NOMO-1 treated with DMSO at 0.1 percent for 48 hours (cell line): ENCODE measurements at regions not wholly inside any gene's neighbourhood (a gene's known extent, or its start where the extent isn't known, plus 50 kb on each side); places are given as distances from the start of the nearest gene placed in this dataset.
"Not testable (repeated sequence)": the region's sequence is repeated elsewhere in the genome, so short reads cannot be mapped to it uniquely, and the experiment has no call there.

ENCODE experiments used
- DNase-seq: peaks from one replicate; lab custom pipeline; 2025; ENCODE audit not compliant: unreplicated experiment; lab: John Stamatoyannopoulos, UW

DNA sequence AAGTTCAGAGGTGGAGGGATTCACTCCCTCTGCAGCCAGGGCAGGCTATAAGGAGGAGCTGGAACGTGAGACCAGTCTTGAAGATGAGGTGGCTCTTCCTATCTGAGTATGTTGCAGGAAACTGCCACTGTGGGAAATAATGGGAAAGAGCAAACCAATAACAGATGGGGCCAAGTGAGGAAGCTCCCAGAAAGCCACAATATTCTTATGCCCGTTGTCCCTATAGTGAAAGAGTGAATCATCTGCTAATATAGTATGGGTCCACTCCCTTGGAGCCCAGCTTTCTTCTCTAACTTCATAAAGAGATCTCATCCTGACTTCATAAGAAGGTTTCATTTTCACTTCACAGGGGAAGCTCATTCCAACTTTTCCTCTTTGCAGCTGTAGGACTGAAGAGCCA is 206.4 kb downstream of the BLID start:
- DNase-seq: no peak

GRCh38 chr11:121907379-121907778 is 208.6 kb downstream of the BLID start:
- no peak for DNase-seq

DNA sequence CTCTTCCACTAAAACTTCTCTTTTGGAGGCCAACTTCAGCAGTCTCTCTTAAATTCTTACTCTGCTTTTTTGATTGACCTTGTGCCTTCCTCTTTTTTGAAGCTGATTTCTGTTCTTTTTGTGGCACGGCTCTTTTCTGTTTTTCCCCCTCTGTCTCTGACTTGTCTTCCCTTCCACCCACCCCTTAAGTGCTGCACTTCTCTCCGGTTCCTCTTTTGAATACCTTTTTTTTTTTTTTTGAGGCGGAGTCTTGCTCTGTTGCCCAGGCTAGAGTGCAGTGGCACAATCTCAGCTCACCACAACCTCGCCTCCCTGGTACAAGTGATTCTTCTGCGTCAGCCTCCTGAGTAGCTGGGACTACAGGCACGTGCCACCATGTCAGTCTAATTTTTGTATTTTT is 211.9 kb downstream of the BLID start:
- DNase-seq: peak; percentile 88

- no peak for DNase-seq
Measured at GRCh38 chr11:121901886-121902285, 214.1 kb downstream of the BLID start.

GRCh38 chr11:121901417-121901816 is 214.6 kb downstream of the BLID start:
- not testable (repeated sequence) for DNase-seq

GRCh38 chr11:121899520-121899919 is 216.5 kb downstream of the BLID start:
- DNase-seq: no peak

DNA sequence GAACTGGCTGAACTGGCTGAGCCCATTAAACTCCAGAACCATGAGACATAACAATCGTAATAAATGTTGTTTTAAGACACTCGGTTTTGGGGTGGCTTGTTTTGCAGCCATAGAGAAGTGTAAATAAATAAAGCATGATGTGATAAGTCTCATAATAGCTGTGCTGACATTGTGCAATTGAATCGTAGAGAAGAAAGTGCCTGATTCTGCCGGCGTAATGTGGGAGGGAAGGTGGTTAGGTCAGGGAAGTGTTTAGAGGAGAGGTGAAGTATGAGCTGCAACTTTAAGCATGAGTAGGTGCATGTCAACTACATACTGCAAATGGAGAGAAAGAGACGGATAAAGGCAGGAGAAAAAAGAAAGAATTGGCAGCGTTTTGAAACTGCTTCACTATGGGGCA is 217.1 kb downstream of the BLID start:
- peak; percentile 69 for DNase-seq

GRCh38 chr11:121895919-121896318 is 220.1 kb downstream of the BLID start:
- no peak for DNase-seq

DNA sequence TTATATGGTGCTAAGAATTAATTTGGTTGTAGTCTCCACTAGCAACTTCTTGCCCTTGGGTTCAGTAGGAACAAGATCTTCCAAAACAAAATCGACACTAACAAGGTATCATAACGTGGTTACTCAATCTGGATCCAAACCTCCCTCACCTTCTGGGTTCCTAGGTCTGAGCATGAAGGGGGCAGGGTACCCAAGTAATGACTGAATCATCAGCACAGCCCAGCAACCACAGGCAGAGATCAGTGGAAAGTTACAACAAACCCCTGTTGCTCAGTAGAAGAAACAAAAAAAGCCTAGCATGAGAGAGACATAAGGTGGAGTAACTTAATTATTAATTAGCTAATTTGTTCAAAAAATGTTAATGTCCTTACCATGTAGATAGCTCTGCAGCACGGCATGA is 221.4 kb downstream of the BLID start:
- no peak for DNase-seq

DNA sequence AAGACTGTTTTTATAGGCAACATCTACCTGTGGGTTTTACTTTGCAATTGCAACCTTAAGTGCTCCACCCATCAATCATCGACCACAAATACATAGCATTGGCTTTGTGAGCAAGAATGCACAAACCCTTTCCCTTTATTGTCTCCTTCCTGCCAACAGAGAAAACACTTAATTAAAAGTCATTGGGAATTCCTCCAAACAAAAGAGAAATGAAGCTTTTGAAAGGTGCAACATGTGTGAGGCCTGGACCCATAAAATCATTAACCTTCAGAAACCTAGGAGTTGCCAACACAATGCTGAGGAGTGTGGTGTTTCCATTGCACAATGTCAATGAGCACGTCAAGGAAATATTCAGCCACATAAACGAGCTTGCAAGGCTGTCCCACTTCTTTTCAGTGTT is 223.2 kb downstream of the BLID start:
- no peak for DNase-seq

GRCh38 chr11:121892131-121892681 is 223.8 kb downstream of the BLID start:
- no peak for DNase-seq

GRCh38 chr11:121890946-121891515 is 225.0 kb downstream of the BLID start:
- peak; percentile 78 for DNase-seq

DNA sequence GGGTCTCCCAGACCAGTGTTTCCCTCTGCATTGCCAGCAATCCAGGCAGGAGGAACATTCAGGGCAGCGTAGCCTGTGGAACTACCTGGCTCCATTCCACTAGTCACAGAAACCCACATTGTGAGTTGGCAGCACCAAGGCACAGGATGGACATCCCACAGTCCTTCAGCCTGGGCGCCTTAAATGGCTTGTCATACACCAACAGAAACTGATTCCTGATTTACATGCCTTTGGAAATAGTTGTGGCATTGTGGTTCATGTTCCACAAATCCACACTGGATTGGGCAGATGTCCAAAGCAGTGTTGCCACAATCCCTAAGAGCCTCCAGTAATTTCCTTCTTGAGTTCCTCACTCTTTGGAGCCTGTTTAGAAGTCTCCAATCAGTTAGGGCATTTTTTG is 225.6 kb downstream of the BLID start:
- DNase-seq: no peak

DNA sequence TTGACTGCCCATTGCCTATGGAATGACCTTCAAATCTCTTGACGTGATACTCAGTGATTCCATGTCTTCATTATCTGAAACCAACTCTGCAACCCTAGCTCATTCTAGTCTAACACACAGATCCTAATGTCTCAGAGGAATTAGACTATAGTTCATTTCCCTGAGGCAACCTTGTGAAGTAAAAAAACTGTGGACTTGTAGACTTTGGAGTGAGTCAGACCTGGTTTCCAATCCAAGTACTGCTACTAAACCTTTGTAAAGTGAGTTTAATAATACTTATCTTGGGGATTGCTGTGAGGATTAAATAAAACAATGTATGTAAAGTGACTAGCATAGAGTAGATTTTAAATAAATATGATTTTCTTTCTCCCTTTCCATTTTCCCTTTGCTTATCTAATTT is 226.1 kb downstream of the BLID start:
- no peak for DNase-seq

DNA sequence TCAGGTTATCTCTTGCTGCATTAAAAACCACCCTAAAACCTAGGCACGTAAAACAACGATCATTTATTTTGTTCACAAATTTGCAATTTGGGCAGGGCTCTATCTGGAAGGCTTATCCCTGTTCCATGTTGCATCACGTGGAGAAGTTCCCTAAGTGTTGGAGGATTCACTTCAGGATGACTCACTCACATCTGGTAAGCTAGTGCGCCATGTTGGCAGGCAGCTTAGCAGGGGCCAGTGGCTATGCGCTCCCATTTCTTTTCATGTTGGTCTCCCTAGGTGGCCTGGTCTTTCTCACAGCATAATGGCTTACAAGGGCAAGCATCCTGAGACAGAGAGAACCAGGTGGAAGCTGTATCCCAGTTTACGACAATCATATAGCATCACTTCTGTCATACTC is 226.8 kb downstream of the BLID start:
- no peak for DNase-seq

DNA sequence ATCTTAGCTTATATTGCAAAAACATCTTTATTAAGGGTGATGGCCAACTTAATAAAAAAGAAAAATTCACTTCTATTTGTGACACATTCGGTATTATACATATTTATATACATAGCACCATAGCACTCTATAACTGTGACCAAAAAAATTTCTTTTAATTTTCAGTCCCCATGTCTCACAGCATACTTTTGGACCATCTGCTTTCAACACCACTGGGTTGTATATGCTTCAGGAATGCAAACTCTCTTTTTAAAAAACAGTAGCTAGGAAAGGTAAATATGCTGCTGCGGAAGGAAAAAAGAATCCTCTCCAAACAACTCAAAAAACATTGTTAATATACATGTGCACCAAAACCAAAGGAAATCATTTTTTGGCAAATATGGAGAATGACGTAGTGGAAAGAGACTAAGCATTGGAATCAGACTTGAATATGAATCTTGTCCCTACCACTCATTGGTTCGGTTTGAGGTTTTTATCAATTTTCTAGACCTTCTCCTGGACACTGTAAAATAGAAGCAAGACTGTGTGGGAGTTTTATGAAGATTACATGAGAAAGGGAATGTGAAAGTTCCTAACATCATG is 227.9 kb downstream of the BLID start:
- no peak for DNase-seq

DNA sequence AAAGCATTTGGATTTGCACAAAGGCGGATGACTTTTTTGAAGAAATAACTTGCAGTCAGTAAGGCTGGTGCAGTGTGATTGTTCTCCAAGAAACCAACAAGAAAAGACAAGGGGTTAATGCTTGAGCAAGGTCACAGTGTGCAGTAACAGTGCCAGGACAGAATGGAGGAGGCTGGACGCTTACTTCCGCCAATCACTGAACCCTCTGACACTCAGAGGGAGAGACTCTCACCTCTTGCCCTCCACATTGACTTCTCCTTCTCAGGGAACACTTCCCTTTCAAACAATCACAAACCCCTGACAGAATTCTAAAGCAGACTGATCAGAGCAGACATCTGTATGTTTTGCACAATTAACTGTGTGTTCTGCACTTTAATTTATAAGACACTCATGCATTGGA is 228.4 kb downstream of the BLID start:
- DNase-seq: peak; percentile 95

- no peak for DNase-seq
Measured at GRCh38 chr11:121886996-121887395, 229.0 kb downstream of the BLID start.

- DNase-seq: no peak
Measured at GRCh38 chr11:121886005-121886734, 229.8 kb downstream of the BLID start.

DNA sequence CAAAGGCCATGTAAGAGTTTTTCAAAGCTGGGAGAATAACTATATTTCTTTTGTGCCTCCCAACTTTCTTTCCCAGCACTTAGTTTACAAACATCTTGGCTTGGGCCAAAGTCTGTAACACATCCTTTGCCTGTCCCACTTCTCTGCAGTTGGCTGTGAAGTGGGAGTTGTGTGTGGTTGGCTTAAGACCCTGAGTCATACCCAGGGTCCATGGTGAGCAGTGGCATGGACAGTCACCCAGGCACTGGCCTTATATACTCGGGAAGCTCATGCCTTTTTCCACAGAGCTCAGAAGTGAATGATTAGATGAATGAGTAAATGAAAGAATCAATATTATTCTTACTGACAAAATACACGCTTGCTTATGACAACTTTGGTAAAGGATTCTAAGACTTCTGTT is 231.4 kb downstream of the BLID start:
- DNase-seq: no peak

DNA sequence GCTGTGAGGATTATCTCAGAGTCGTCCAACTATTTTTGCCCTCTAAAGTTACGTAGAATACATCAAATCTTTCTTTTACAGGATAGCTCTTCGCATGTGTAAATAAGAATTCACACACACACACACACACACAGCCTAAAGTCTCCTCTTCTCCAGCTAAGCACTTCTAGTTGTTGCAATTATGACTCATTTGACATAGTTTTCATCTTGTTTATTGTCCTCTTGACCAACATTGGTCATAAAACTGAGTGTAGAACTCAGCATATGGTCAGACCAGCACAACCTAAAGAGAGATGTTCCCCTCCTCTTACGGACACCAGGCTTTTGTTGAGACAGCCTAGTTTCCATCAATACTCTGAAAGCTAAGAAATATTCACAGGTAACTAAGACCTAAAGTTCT is 234.2 kb downstream of the BLID start:
- peak; percentile 71 for DNase-seq

GRCh38 chr11:121877152-121877551 is 238.9 kb downstream of the BLID start:
- no peak for DNase-seq
